ENCODE measurements at regions not wholly inside any gene's neighbourhood (a gene's known extent, or its start where the extent isn't known, plus 50 kb on each side); places are given as distances from the start of the nearest gene placed in this dataset.

DNA sequence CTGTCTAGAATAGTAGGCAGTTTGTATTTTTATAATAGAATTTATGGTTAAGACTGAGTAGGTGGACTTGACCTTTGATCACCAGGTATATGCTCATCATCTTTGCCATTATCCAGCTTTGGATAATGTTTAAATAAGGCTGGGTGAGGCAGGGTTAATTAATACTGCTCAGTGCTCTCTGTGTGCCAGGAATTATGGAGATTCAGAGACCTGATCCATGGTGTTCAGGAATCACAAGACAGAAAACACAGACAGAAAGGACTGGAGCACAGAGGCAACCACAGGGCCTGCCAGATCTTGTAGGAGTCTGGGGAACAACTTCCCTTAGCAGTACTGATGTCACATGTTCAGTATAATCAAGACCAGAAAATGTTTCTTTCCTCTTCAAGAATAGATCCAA, 186.3 kb upstream of the ADCY2 start:
- no peak for TF ChIP-seq CTCF (IDR thresholded peaks at IDR 0.05; ENCODE audit: insufficient read depth, low read length, poor library complexity, severe bottlenecking)
- TF ChIP-seq EZH2phosphoT487 (conservative IDR thresholded peaks at IDR 0.05; ENCODE audit: low read length) = no peak

Data from SU-DHL-6 (cell line).